Bronchial epithelial cell (primary cell): ENCODE measurements at regions not wholly inside any gene's neighbourhood (a gene's known extent, or its start where the extent isn't known, plus 50 kb on each side); places are given as distances from the start of the nearest gene placed in this dataset.

Experiments
- DNase-seq: peaks from one replicate; pipeline ENCODE4 v3.0.0-alpha.2; 2010; ENCODE audit warnings: low read depth
- FAIRE-seq: peaks from 2 replicates; lab custom pipeline; 2011; peaks lifted over from hg19 to GRCh38; lab: Jason Lieb, UNC
- H3K27me3 ChIP-seq: 2 replicates; pipeline ENCODE4 v1.5.1; 2011; ENCODE audit warnings: low read length; ENCODE audit not compliant: control insufficient read depth, insufficient read depth
- H3K36me3 ChIP-seq: 2 replicates; pipeline ENCODE4 v1.5.1; 2011; ENCODE audit warnings: low read length; ENCODE audit not compliant: control insufficient read depth, insufficient read depth
- H3K4me3 ChIP-seq: 2 replicates; pipeline ENCODE4 v1.5.1; 2011; ENCODE audit warnings: mild to moderate bottlenecking, low read depth, low read length, control low read depth
- CTCF ChIP-seq: IDR thresholded peaks from 2 replicates; pipeline ENCODE4 v1.5.1; 2011; ENCODE audit warnings: mild to moderate bottlenecking, moderate library complexity, low read length, control low read depth, inconsistent platforms; ENCODE audit not compliant: insufficient read depth, severe bottlenecking

- H3K4me3 ChIP-seq, result no peak overlapping the region
- no peaks in the 10 kb centered on the region for H3K36me3 ChIP-seq
- DNase-seq, result peak; percentile 38
- FAIRE-seq, result no peak
- peak; percentile 63 for TF ChIP-seq CTCF
- H3K27me3 ChIP-seq, result no peaks in the 10 kb centered on the region
Observed at GRCh38 chr10:62554632-62555199, 180.5 kb downstream of the ZNF365 start.

DNA sequence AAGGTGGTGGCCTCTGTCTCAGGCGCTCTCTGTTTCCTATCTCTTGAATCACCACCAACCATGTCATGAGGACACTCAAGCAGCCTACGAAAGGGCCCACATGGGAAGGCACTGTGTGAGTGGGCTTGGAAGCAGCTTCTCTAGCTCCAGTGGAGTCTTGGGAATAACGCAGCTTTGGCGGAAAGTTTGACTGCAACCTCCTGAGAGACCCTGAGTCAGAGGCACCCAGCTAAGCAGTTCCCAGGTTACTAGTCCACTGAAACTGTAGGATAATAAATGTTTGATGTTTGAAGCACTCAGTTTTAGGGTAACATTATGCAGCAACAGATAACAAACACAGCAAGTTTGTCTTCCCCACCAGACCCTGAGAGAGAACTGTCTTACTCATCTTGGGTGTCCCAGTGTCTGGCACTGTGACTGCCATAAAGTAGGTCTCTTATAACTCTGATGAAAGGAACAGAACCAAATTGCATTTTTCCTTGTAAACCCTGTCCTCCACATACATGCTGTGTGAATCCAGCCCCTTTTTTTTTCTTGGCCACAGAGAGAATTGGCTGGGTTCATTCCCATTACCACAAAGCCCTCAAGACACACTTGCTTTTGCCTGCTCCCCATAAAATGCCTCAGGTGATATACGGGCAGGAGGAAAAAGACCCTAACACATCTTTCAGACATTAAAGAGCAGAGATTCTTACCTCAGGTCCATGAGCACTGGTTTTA, 185.5 kb downstream of the ZNF365 start:
- no peak overlapping the region for H3K4me3 ChIP-seq
- no peak for FAIRE-seq
- no peak for TF ChIP-seq CTCF

DNA sequence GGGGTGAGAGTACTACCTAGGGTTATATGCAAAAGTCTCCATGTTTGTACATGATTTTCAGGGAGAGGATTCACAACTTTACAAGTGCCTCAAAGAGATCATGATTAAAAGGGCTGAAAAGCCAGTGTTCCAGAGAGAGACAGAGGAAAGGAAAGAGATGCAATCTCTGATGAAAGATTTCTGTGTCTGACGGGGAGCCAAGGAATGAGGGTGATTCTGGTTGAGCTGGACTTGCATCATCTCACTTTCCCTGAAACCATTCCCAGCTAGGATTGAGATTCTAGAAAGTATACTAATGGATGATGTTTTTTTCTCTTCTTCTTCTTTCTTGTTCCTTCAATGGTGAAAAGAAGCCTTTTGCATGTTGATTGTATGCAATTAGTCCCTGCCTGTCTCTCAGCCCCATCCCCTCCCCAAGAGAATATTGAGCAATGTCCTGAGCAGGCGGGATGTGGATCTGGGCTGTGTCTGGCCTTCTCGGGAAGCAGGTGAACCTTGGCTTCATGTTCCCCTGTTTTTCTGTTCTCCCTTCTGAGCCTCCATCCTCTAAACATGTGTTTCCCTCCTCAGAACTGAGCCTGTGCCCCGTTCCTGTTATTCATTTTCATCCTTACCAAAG, 186.1 kb downstream of the ZNF365 start:
- Histone ChIP-seq H3K27me3 (no peaks in the 10 kb centered on the region), H3K36me3 (no peaks in the 10 kb centered on the region), H3K4me3 (no peak overlapping the region)
- DNase-seq (peak; percentile 5), FAIRE-seq (no peak)
- no peak for TF ChIP-seq CTCF

More for the DNA sequence above, 185.5 kb downstream of the ZNF365 start:
- H3K27me3 ChIP-seq, result no peaks in the 10 kb centered on the region
- DNase-seq, result no peak
- H3K36me3 ChIP-seq, result no peaks in the 10 kb centered on the region

GRCh38 chr10:62561151-62561550, 187.0 kb downstream of the ZNF365 start:
- Histone ChIP-seq H3K36me3 (no peaks in the 10 kb centered on the region), H3K4me3 (no peak overlapping the region), H3K27me3 (no peaks in the 10 kb centered on the region)
- TF ChIP-seq CTCF, result no peak
- peak; percentile 12 for DNase-seq
- FAIRE-seq, result no peak

- DNase-seq, result no peak
- Histone ChIP-seq H3K27me3 (no peaks in the 10 kb centered on the region), H3K36me3 (no peaks in the 10 kb centered on the region), H3K4me3 (no peak overlapping the region)
- no peak for TF ChIP-seq CTCF
- no peak for FAIRE-seq
Observed at GRCh38 chr10:62562101-62562500, 187.9 kb downstream of the ZNF365 start.
